Astrocyte of the spinal cord (primary cell): ENCODE measurements at regions not wholly inside any gene's neighbourhood (a gene's known extent, or its start where the extent isn't known, plus 50 kb on each side); places are given as distances from the start of the nearest gene placed in this dataset.
A peak's percentile ranks its signal among the peaks of the same experiment; 100 is the strongest.

Experiments used
- DNase-seq: peaks from one replicate; pipeline ENCODE4 v3.0.0; 2011; ENCODE audit warnings: low read depth, low spot score
- H3K4me3 ChIP-seq: 2 replicates; pipeline ENCODE4 v1.5.1; 2011; ENCODE audit warnings: low read depth, mild to moderate bottlenecking, low read length, moderate library complexity
- CTCF ChIP-seq: IDR thresholded peaks from 2 replicates; pipeline ENCODE4 v1.5.1; 2012; ENCODE audit warnings: low read depth, mild to moderate bottlenecking, low read length, inconsistent platforms
- in situ Hi-C: cut with HindIII; loops from 2 replicates; pipeline ENCODE4 v1.10.0; 2017; ENCODE audit warnings: low sequenced_read_pairs

DNA sequence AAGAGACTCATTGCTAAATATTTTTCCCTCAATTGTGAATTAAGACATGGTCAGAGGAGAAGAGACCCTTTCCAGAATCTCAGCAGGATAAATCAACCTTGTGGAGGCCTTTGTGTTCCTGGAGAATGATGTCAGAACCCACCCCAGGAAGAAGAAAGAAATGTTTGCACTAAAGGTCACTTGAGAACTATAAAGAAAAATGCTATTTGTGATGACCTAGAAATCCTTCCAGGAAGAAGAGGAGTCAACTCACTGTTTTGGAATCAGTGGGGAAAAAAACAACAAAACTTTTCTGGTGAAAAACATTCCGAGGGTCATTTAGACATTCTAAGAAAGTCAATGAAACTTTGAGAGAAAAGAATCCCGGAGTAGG, 129.1 kb upstream of the ANKRD1 start:
- DNase-seq, result peak; percentile 77
- TF ChIP-seq CTCF, result no peak
- in situ Hi-C loops, result no loop called here
- H3K4me3 ChIP-seq, result no peak overlapping the region

- in situ Hi-C loops, result no loop called here
- no peak for DNase-seq
- TF ChIP-seq CTCF, result no peak
- no peak overlapping the region for H3K4me3 ChIP-seq
Measured at GRCh38 chr10:91050371-91051034, 129.6 kb upstream of the ANKRD1 start.

- in situ Hi-C loops, result no loop called here
Measured at GRCh38 chr10:91051829-91052228, 130.9 kb upstream of the ANKRD1 start.

GRCh38 chr10:91054325-91054724, 133.4 kb upstream of the ANKRD1 start:
- in situ Hi-C loops, result no loop called here
- TF ChIP-seq CTCF, result no peak
- DNase-seq, result no peak
- no peak overlapping the region for H3K4me3 ChIP-seq

More at GRCh38 chr10:91051829-91052228, 130.9 kb upstream of the ANKRD1 start:
- TF ChIP-seq CTCF, result no peak
- DNase-seq, result peak; percentile 42
- H3K4me3 ChIP-seq, result no peak overlapping the region

DNA sequence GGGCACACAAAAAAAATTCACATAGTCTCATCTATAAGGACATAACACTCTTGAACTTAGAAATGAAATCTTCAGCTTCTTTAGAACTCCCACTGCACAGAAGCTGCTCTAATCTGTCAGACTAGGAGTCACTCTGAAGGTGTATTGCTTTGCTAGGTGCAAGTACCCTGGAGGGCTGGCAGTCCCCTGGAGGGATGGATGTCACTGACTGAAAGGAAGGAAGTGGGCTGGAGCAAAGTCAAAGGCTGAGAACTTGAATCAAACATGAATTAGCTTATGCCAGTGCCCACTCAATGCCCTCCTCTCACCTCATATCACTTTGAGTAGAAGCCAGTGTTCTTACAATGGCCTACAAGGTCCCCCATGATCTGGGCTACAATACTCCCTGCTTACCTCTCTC, 140.3 kb upstream of the ANKRD1 start:
- H3K4me3 ChIP-seq, result no peak overlapping the region
- in situ Hi-C loops, result no loop called here
- no peak for DNase-seq
- no peak for TF ChIP-seq CTCF

GRCh38 chr10:91061608-91062007, 140.7 kb upstream of the ANKRD1 start:
- no peak for DNase-seq
- in situ Hi-C loops, result no loop called here
- no peak for TF ChIP-seq CTCF
- no peak overlapping the region for H3K4me3 ChIP-seq
